Cardiac septum (tissue), 1 donor: ENCODE measurements at regions not wholly inside any gene's neighbourhood (a gene's known extent, or its start where the extent isn't known, plus 50 kb on each side); places are given as distances from the start of the nearest gene placed in this dataset.

Experiments
- DNase-seq: peaks from one replicate; pipeline ENCODE4 v3.0.0-alpha.2; 2020; ENCODE audit warnings: low spot score
- intact Hi-C: fragments of 100-400 bp; cut with DNase I; formaldehyde crosslinking; loops from one replicate; pipeline ENCODE4 v1.14.0; 2022
- donor health status: DM: no; HTN: no; CAD: no.

DNA sequence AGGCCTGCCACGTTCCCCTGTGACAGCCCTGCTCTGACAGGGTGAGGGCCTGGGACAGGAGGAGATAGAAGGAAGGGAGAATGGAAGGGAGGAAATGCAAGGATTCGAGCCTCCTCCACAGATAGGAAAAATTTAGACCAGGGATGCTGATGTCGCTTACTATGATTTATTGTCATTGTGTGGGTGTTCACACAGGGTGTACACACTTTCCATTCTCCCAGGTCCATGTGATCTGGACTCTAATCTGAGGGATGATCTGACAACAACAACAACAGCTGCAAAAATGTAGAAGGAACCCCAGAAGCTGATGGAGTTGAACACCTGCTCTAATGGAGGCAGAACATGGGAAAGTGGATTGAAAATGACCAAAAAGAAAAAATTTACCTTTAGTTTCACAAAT is 231.7 kb upstream of the TNP1 start:
- no peak for DNase-seq
- intact Hi-C loops: no loop called here

DNA sequence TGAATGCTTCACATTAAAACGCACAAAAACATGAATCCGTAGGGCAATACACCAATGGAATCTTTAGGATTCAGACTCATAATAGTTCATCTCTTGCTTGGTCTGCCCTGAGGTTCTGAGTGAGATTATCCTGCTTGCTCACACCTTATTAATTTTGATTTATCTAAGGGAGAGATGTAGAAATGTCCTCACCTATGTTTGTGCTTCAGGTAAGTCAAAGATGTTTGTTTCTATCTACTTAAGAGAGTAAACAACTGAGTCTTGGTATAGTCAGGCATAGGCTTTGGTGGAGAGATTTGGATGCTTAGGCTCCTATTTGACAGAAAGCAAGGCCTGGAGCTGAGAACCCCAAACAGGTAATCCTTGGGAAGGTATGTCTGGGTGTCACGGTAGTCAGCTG is 231.0 kb upstream of the TNP1 start:
- intact Hi-C loops: no loop called here
- no peak for DNase-seq

DNA sequence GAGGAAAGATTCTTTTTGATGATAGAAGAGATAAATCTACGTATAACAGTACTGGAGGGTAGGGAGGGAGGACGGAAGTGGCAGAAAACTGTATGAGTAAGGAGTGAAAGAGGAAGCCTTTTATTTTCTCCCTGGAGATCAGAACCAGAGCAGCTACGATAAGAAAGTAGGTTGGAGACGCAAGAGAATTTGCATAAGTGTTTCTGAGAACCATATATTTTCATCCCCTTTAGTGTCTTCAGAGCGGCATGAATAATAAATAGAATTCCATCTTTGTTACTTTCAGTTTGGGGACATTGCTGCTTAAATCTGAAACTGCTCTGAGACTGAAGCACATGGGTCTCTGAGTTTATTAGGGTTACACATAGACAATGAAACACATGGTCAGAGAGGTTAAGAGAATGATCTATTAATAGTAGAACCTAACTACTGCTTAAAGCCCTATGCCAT is 230.2 kb upstream of the TNP1 start:
- DNase-seq: no peak

DNA sequence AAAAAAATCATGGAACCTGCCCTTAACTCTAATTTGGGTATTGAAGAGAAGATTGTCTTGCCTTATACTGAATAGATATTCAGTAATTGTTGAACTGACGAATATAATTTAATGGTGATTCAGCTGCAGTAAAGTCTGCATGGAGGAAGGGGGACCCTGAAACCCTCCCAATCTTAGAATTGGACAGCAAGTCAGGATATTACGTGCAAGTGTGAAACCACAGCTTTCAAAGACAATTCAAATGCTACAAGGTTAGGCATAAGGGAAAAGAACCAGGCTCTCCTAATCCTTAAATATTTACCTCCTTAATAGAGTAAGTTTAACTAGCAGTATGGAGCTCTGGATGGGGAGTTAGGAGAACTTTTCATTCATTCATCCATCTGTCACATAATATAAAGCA is 226.9 kb upstream of the TNP1 start:
- DNase-seq: no peak
- intact Hi-C loops: loop anchor here (5.0 kb wide), 1 partner anchor 536 kb away; no protein-coding TSS in a partner anchor

More for the DNA sequence above, 230.2 kb upstream of the TNP1 start:
- intact Hi-C loops: no loop called here

DNA sequence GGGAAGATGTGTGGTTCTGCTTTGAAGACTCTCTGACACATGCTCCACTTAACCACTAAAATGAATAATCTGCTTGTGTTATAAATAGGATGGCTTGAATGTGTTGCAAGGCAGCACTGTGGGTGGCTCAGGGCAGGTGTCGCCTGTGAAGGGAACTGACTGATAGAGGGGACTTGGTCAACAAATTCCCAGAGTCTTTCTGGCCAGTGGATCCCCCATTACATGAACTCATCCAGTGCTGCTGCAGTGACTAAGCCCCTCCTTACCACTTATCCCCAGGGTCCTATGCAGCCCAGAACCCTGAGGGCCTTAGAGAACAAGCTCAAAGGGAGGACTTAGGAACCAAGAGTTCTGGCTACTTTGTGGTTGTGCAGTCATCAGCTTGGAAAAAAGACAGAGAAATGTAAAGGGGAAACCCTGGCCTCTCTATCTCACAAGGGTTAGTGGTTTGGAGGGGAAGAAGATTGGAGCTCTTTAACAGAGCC is 226.2 kb upstream of the TNP1 start:
- intact Hi-C loops: loop anchor here (5.0 kb wide), 1 partner anchor 536 kb away; no protein-coding TSS in a partner anchor
- DNase-seq: no peak

DNA sequence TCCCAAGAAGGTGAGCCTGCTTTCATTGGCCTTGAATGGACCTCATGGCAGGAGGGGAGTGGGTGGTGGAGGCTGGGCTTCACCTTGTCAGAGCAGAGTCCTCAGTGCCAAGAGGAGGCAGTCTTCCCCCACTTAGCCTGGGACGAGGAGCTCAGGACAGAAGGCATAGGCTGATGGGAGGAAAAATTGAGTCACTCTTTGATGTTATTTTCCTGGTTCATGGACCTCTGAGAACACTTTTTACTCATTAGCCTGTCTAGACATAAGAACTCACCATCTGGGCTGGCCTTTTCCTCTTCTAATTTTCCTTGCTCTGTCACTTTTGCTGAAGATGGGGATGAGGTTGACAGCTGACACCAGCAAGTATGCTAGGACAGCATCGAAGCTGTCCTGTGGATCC is 225.7 kb upstream of the TNP1 start:
- intact Hi-C loops: loop anchor here (5.0 kb wide), 1 partner anchor 537 kb away; no protein-coding TSS in a partner anchor
- no peak for DNase-seq

DNA sequence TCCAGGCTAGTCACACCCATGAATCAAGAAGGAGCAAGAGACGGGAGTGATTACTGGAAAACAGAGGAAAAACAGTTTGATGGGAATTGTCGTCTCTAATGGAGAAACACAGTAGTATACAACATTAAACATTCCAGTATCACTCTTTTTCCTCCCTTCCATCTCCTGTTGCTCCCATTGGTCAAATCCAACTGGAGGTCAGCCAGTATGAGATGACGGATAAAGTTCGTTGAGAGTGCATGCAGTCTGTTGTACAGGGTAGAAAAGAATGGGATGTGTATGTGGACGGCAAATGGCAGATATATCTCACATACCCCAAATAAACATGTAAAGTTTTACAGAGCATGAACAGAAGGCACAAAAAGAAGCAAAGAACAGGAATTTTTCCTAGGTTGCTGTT is 221.9 kb upstream of the TNP1 start:
- DNase-seq: no peak
- intact Hi-C loops: no loop called here

DNA sequence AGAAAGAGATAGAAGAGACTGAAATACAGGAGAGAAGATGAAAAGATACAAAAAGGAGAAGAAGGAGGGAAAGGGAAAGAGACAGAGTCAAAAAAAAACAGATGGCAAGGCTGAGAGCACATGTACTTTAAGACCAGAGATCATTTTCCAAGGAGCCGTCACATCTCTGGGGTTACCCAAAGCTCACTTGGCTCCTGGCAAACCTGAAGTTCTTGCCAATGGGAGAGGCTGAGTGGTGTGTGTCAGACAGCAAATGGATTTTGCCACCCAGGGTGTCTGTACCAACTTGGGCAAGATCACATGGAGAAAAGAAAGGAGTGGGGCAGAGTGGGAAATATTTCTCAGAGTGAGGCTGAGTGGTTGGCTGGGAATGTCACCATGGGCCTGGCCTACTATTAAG is 219.3 kb upstream of the TNP1 start:
- no peak for DNase-seq
- intact Hi-C loops: no loop called here

DNA sequence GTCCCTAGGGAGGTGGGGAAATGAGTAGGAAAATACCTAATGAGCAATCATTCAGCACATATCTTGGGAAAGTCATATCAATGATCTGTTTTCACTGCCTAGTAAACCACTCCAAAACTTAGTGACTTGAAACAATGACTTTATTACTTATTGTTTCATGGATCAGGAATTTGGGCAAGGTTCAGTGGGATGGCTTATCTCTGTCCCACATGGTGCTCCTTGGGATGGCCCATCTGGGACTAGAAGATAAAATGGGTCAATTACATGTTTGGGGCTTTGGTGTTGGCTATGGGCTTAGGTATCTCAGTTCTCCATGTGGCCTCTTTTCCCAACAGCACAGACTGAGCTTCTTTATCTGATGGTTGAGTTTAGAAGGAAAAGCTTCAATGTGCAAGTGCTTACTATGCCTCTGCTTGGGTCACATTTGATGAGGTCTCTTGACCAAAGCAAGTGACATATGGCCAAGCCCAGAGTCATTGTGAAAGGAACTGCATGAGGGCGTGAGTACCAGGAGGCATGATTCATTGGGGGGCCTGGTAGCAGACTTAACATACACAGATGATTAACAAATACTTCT is 218.1 kb upstream of the TNP1 start:
- DNase-seq: no peak
- intact Hi-C loops: no loop called here

DNA sequence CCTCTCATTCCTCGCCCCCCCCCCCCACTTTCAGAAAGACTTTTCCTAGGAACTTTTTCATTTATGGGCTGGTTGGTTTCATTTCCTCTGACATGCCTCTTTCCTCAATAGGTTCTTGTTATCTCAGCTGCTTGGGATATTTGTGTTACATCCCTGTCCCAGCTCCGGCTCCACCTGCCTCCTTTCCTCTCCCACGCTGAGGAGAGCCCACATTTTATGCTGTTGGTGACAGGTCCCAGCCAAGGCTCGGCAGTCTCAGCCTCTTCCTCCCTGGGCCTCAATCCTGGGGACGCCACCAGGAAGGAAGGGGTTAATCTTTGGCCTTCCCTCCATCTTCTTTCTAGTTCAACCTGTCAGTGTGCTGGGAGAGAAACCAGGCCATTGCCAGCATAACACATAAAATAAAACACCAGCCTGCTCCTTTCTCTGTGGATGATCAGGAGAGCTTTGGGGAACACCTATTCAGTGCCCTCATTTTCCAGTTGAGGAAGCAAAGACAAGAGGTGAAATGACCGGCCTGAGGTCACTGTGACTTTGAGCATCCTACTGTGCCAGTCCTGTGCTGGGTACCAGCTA is 216.9 kb upstream of the TNP1 start:
- DNase-seq: no peak
- intact Hi-C loops: no loop called here

DNA sequence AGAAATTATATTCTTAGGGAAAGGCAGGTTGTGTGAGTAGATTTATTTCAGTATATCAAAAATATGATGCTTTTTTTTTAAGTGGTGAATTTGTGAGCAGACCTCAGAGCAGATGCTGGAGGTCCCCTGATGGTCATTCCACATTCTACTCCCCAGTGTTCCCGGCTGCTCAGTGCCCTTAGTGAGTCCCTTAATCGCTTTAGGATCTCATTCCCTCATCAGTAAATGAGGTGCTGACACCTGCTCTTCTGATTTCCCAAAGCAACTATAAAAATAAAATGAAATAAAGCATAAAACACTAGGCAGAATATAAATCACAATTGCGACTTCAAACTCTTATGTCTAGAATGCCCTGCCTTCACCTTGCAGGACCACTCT is 216.2 kb upstream of the TNP1 start:
- intact Hi-C loops: no loop called here
- DNase-seq: no peak

DNA sequence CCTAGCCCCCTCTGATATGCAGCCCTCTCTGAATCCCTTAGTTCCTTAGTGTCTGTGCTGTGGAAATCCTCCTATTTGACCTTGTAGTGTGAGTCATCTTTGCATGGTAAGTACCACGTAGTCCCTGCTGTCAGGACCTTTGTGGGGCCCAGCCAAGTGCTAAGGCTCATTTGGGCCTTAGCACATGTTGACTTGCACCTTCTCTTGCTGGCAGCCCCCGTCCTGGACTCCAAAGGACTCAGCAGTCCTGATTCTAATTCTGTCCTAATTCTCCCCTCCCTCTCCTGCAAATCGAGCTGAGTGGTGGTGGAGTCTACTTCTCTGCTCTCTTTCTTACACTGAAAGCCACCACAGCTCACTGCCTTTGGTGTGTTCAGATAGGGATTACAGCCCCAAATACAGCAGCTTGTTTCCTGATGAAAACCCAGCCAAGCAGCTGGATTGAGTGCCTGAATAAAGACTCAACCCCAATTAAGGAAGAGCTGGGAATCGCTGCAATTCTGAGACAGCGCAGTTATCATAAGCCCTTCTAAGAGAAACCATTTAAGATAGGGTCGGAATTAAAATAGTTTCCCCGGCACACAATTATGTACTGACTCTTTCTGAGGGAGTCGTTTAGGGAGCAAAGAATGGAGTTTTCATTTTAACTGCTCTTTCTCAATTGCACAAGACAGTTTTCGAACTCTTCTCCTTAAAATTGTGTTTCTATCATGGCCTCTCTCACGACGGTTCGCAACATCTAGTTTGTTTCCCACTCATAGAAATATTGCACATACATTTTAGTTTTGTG is 215.6 kb upstream of the TNP1 start:
- DNase-seq: no peak
- intact Hi-C loops: no loop called here

DNA sequence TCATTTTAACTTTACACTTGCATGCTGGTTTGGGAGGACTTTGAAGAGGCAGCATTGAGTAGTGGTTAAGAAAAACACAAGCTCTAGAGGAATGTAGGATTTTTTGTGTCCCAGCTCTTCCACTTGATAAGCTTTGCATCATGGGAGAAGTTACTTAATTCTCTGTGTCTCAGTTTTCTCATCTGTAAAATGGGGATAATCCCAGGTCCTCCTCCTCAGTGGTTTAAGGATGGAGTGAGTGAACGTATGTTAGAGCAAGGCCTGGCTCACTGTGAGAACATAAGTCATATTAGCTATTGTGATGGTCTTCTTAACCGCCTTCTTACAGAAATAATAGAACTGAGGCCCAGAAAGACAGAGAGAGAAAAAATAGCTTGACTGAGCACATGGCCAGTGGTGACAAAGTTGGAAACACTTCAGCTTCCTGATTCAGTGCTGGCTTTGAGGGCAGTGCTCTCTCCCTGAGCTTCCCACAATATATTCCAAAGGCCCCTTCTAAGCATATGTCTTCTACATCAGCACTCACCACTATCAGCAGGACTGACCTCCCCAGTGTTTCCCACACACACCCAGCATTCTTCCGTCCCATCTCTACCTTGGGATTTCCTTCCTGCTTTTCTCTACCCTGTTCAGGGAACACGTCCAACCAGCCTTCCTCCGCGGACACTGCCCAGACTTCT is 214.9 kb upstream of the TNP1 start:
- intact Hi-C loops: loop anchor here (5.0 kb wide), 1 partner anchor 88 kb away; no protein-coding TSS in a partner anchor
- no peak for DNase-seq

DNA sequence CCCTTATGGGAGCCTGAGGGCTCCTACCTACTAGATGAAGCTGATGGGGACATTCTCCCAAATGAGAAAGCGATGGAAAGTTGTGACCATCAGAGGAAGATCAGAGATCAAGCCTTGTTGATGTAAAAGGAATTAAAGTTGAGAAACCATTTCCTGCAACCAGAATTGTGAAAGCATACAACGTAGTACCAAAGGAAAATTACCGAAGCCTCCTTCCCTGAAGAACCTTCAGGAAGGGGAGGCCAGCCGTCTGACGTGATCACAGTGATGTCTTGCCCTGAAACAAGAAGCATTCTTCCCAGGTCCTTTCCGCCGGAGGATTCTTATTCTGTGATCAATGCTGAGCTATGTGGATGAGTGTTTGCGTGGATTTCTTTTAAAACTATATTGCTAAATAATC is 211.6 kb upstream of the TNP1 start:
- DNase-seq: no peak
- intact Hi-C loops: loop anchor here (5.0 kb wide), 1 partner anchor 91 kb away; no protein-coding TSS in a partner anchor

DNA sequence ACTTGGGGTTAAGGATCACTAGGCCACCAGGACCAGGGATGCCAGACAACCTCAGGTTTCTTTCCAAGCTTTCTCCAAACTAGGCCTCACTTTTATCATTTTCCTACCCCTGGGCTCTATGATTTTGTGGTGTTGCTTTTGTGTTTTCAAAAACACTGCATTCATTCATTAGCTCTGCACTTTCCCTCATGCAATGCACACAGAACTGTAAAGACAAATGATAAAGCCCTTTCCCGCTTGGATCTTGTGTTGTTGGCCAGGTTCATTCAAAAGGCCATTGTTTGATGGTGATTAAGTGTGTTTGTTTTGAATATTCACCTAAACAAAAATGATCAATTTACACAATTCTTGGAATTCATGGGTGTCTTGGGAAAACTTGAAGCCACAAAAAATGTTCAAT is 210.7 kb upstream of the TNP1 start:
- intact Hi-C loops: loop anchor here (5.0 kb wide), 1 partner anchor 92 kb away; no protein-coding TSS in a partner anchor
- DNase-seq: no peak

DNA sequence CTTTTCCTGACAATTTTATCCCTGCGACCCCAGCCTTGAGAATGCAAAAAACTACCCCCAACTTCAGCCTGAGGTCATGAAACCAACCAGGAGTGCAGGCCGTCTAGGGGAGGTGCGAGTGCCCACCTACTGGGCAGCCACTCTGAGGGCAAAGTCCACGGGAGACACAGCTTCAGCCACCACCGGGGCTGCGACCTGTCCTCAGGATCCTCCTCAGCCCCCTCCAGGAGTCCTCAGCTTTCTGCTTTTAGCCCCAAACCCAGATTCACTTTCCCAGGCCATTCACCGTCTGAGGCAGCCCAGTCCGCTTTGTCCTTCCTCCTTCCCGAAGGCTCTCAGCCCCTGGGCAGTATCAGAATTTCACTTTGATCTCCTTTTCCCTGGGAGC is 210.2 kb upstream of the TNP1 start:
- intact Hi-C loops: loop anchor here (5.0 kb wide), 1 partner anchor 92 kb away; no protein-coding TSS in a partner anchor
- DNase-seq: no peak

DNA sequence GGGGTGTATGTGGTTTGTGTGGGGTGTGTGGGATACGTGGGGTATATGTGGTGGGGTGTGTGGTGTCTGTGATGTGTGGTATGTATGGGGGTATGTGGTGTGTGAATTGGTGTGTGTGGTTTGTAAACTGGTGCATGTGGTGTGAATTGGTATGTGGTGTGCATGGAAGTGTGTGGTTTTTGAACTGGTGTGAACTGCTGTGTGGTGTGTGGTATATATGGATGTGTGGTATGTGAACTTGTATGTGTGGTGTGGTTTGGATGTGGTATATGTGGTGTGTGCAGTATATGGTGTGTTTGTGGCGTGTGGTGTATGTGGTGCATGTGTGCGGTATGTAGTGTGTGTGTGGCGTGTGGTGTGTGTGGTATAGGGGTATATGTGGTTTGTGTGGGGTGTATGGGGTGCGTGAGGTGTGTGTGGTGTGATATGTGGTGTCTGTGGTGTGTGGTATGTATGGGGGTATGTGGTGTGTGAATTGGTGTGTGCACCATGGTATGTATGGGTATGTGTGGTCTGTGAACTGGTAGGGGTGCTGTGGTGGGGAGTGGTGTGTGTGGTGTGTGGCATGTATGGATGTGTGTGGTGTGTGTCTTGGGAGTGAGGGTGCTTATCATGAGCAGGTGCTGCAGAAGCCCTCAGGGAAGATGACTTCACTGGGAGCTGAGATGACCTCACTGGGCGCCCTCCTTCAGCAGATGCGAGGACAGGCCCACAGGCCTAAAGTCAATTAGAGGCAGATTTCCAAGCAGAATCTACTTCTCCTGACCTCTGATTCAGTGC is 209.6 kb upstream of the TNP1 start:
- intact Hi-C loops: loop anchor here (5.0 kb wide), 1 partner anchor 93 kb away; no protein-coding TSS in a partner anchor
- DNase-seq: no peak

DNA sequence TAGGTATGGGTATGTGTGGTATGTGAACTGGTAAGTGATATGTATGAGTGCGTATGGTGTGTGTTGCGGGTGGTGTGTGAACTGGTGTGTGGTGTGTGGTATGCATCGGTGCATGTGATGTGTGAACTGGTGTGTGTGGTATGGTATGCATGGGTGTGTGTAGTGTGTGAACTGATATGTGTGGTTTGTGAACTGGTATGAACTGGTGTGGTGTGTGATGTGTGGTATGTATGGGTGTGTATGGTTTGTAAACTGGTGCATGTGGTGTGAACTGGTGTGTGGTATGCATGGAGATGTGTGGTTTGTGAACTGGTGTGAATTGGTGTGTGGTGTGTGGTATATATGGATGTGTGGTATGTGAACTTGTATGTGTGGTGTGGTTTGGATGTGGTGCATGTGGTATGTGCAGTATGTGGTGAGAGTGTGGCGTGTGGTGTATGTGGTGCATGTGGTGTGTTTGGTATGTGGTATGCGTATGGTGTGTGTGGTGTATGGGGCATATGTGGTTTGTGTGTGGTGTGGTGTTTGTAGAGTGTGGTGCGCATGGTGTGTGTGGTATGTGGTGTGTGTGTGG is 208.9 kb upstream of the TNP1 start:
- intact Hi-C loops: no loop called here

DNA sequence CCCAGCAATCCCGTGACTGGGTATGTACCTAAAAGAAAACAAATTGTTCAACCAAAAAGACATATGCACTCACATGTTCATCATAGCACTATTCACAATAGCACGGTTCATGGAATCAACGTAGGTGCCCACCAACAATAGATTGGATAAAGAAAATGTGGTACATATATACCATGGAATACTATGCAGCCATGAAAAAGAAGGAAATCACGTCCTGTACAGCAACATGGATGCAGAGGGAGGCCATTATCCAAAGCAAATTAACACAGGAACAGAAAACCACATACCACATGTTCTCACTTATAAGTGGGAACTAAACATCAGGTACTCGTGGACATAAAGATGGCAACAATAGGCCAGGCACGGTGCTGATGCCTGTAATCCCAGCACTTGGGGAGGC is 207.9 kb upstream of the TNP1 start:
- intact Hi-C loops: no loop called here
- no peak for DNase-seq

More for the DNA sequence above, 208.9 kb upstream of the TNP1 start:
- no peak for DNase-seq
